ENCODE measurements at regions not wholly inside any gene's neighbourhood (a gene's known extent, or its start where the extent isn't known, plus 50 kb on each side); places are given as distances from the start of the nearest gene placed in this dataset.

GRCh38 chr12:16458521-16459078, 111.2 kb downstream of the MGST1 start:
- no peak for TF ChIP-seq ZNF660 (tag by site-specific recombination; IDR thresholded peaks at IDR 0.05)
- TF ChIP-seq INSM2 (tag by site-specific recombination; IDR thresholded peaks at IDR 0.05) = no peak
